Fibroblast of skin of left biceps (primary cell): ENCODE measurements at regions not wholly inside any gene's neighbourhood (a gene's known extent, or its start where the extent isn't known, plus 50 kb on each side); places are given as distances from the start of the nearest gene placed in this dataset.
"Not testable (repeated sequence)": the region's sequence is repeated elsewhere in the genome, so short reads cannot be mapped to it uniquely, and the experiment has no call there.

Source experiments
- DNase-seq, 2 experiments: peaks; one replicate each; pipeline ENCODE4 v3.0.0-alpha.2; 2013; ENCODE audit warnings: low read depth in 2 of 2

GRCh38 chr16:64305663-64306062, 816.2 kb downstream of the CDH11 start:
- no peak for DNase-seq

GRCh38 chr16:64304951-64305350, 816.9 kb downstream of the CDH11 start:
- no peak for DNase-seq

GRCh38 chr16:64304396-64304795, 817.5 kb downstream of the CDH11 start:
- no peak for DNase-seq

- no peak for DNase-seq
Observed at GRCh38 chr16:64297863-64298600, 823.8 kb downstream of the CDH11 start.

GRCh38 chr16:64295466-64295865, 826.4 kb downstream of the CDH11 start:
- DNase-seq: no peak

- DNase-seq: no peak
Observed at GRCh38 chr16:64292953-64293352, 828.9 kb downstream of the CDH11 start.

- DNase-seq: no peak
Observed at GRCh38 chr16:64292161-64292560, 829.7 kb downstream of the CDH11 start.

GRCh38 chr16:64290461-64290860, 831.4 kb downstream of the CDH11 start:
- no peak for DNase-seq

- DNase-seq: no peak
Observed at GRCh38 chr16:64287655-64288528, 834.0 kb downstream of the CDH11 start.

- no peak for DNase-seq
Observed at GRCh38 chr16:64282181-64282580, 839.7 kb downstream of the CDH11 start.

GRCh38 chr16:64280317-64280716, 841.5 kb downstream of the CDH11 start:
- DNase-seq: no peak

- DNase-seq: peak in 1 of 2 experiments; percentile 33
Observed at GRCh38 chr16:64278196-64278595, 843.7 kb downstream of the CDH11 start.

- no peak for DNase-seq
Observed at GRCh38 chr16:64276646-64277045, 845.2 kb downstream of the CDH11 start.

- DNase-seq: no peak
Observed at GRCh38 chr16:64272028-64272427, 849.8 kb downstream of the CDH11 start.

GRCh38 chr16:64269756-64270155, 852.1 kb downstream of the CDH11 start:
- peak in 1 of 2 experiments; percentile 9 for DNase-seq

- DNase-seq: peak in 1 of 2 experiments; percentile 17
Observed at GRCh38 chr16:64265756-64266155, 856.1 kb downstream of the CDH11 start.

- DNase-seq: not testable (repeated sequence)
Observed at GRCh38 chr16:64260631-64261401, 861.0 kb downstream of the CDH11 start.

- DNase-seq: no peak
Observed at GRCh38 chr16:64254443-64255367, 867.2 kb downstream of the CDH11 start.

- DNase-seq: no peak
Observed at GRCh38 chr16:64253525-64253924, 868.3 kb downstream of the CDH11 start.

- DNase-seq: no peak
Observed at GRCh38 chr16:64253096-64253495, 868.8 kb downstream of the CDH11 start.

GRCh38 chr16:64251742-64252141, 870.1 kb downstream of the CDH11 start:
- DNase-seq: no peak
